PC-9 (cell line): ENCODE measurements at regions not wholly inside any gene's neighbourhood (a gene's known extent, or its start where the extent isn't known, plus 50 kb on each side); places are given as distances from the start of the nearest gene placed in this dataset.

ENCODE experiments used
- BruUV-seq: library from RNA; stranded (reverse); fragments of 400-500 nt; replicated peaks from 2 replicates; lab custom pipeline; 2021; lab: Mats Ljungman, UMichigan
- CTCF ChIA-PET: fragments of 300-600 bp; sonication (Branson Sonifier 250); formaldehyde crosslinking; loops from one replicate; lab custom pipeline; 2022; ENCODE audit warnings: antibody characterized with exemption; lab: Charles Lee
- POLR2A ChIA-PET: fragments of 300-600 bp; sonication (Branson Sonifier 250); formaldehyde crosslinking; loops from one replicate; lab custom pipeline; 2022; ENCODE audit warnings: antibody characterized with exemption; ENCODE audit not compliant: unreplicated experiment; lab: Charles Lee
- DNase-seq, 2 experiments: peaks; one replicate each; pipeline versions ENCODE4 v3.0.0 to v3.0.0-alpha.2; 2015 to 2022; ENCODE audit warnings: mixed read lengths in 1 of 2
- H2AFZ ChIP-seq: fragments of 200-600 bp; sonication (generic); 2 replicates; pipeline ENCODE4 v1.8.1; 2017; ENCODE audit warnings: antibody characterized with exemption
- H3F3A ChIP-seq: fragments of 200-600 bp; sonication (generic); 2 replicates; pipeline ENCODE4 v1.8.1; 2017; ENCODE audit warnings: antibody characterized with exemption, mild to moderate bottlenecking, low read depth; ENCODE audit not compliant: insufficient read depth
- H3K27ac ChIP-seq: fragments of 200-600 bp; sonication (generic); 2 replicates; pipeline ENCODE4 v1.6.1; 2016; ENCODE audit warnings: mixed run types
- H3K27me3 ChIP-seq: fragments of 200-600 bp; sonication (generic); 2 replicates; pipeline ENCODE4 v1.6.1; 2016; ENCODE audit warnings: low read depth, mixed run types; ENCODE audit not compliant: insufficient read depth
- H3K36me3 ChIP-seq: fragments of 200-600 bp; sonication (generic); 2 replicates; pipeline ENCODE4 v1.6.1; 2016; ENCODE audit warnings: low read depth, mixed run types
- H3K4me1 ChIP-seq: fragments of 200-600 bp; sonication (generic); replicated peaks from 2 replicates; pipeline ENCODE4 v1.6.1; 2016; ENCODE audit warnings: mixed run types; ENCODE audit not compliant: insufficient read depth
- H3K4me2 ChIP-seq: fragments of 200-600 bp; sonication (generic); 2 replicates; pipeline ENCODE4 v1.6.1; 2017; ENCODE audit warnings: mixed run types
- H3K4me3 ChIP-seq: fragments of 200-600 bp; sonication (generic); 2 replicates; pipeline ENCODE4 v1.6.1; 2016; ENCODE audit warnings: mixed run types
- H3K79me2 ChIP-seq: fragments of 200-600 bp; sonication (generic); 2 replicates; pipeline ENCODE4 v1.6.1; 2017; ENCODE audit warnings: low read depth, mixed run types
- H3K9me2 ChIP-seq: fragments of 200-600 bp; sonication (generic); 2 replicates; pipeline ENCODE4 v1.8.1; 2017; ENCODE audit warnings: mild to moderate bottlenecking; ENCODE audit not compliant: insufficient read depth
- H3K9me3 ChIP-seq: fragments of 200-600 bp; sonication (generic); 2 replicates; pipeline ENCODE4 v1.8.1; 2016; ENCODE audit warnings: low read depth; ENCODE audit not compliant: insufficient read depth
- H4K20me1 ChIP-seq: fragments of 200-600 bp; sonication (generic); 2 replicates; pipeline ENCODE4 v1.8.1; 2017; ENCODE audit not compliant: insufficient read depth
- CTCF ChIP-seq: fragments of 200-600 bp; sonication (generic); conservative IDR thresholded peaks from 2 replicates; pipeline ENCODE4 v1.6.1; 2017; ENCODE audit warnings: mixed run types, antibody characterized with exemption, mild to moderate bottlenecking, moderate library complexity
- EZH2 ChIP-seq: fragments of 200-600 bp; sonication (generic); IDR thresholded peaks from 2 replicates; pipeline ENCODE4 v1.8.0; 2017; ENCODE audit warnings: antibody characterized with exemption, low read depth
- intact Hi-C: fragments of 100-400 bp; cut with micrococcal nuclease; formaldehyde crosslinking; loops from one replicate; pipeline ENCODE4 v1.10.0; 2022; ENCODE audit not compliant: unreplicated experiment

GRCh38 chr2:82599021-82599420 lies 1860.1 kb downstream of the SUCLG1 start:
- Histone ChIP-seq H3K9me3 (no peaks in the 10 kb centered on the region), H2AFZ (no peak overlapping the region), H3K9me2 (no peaks in the 10 kb centered on the region), H3K36me3 (no peaks in the 10 kb centered on the region), H3K4me3 (no peak overlapping the region), H3K27me3 (no peaks in the 10 kb centered on the region), H3K4me2 (no peak overlapping the region), H3F3A (no peaks in the 10 kb centered on the region), H4K20me1 (no peaks in the 10 kb centered on the region), H3K27ac (no peak overlapping the region), H3K79me2 (no peaks in the 10 kb centered on the region), H3K4me1 (no peaks in the 10 kb centered on the region)
- CTCF ChIA-PET: no interaction called here
- DNase-seq: no peak
- no TSS peak for BruUV-seq
- POLR2A ChIA-PET: no interaction called here
- intact Hi-C loops: no loop called here
- TF ChIP-seq CTCF (no peak), EZH2 (no peak)

GRCh38 chr2:82596581-82596980 lies 1862.5 kb downstream of the SUCLG1 start:
- H3K27ac ChIP-seq: no peak overlapping the region
- H4K20me1 ChIP-seq: no peaks in the 10 kb centered on the region
- CTCF ChIA-PET: no interaction called here
- DNase-seq: no peak
- no peaks in the 10 kb centered on the region for H3F3A ChIP-seq
- no TSS peak for BruUV-seq
- no peak overlapping the region for H3K4me2 ChIP-seq
- intact Hi-C loops: no loop called here
- H3K4me3 ChIP-seq: no peak overlapping the region
- H3K36me3 ChIP-seq: no peaks in the 10 kb centered on the region
- no peaks in the 10 kb centered on the region for H3K9me3 ChIP-seq
- no peaks in the 10 kb centered on the region for H3K4me1 ChIP-seq
- H3K79me2 ChIP-seq: no peaks in the 10 kb centered on the region
- H3K9me2 ChIP-seq: no peaks in the 10 kb centered on the region
- POLR2A ChIA-PET: no interaction called here
- no peak overlapping the region for H2AFZ ChIP-seq
- no peaks in the 10 kb centered on the region for H3K27me3 ChIP-seq
- TF ChIP-seq CTCF (no peak), EZH2 (no peak)

GRCh38 chr2:82591718-82592117 lies 1867.4 kb downstream of the SUCLG1 start:
- no TSS peak for BruUV-seq
- no peak overlapping the region for H3K4me2 ChIP-seq
- H3K27ac ChIP-seq: no peak overlapping the region
- H3K27me3 ChIP-seq: no peaks in the 10 kb centered on the region
- H3K36me3 ChIP-seq: no peaks in the 10 kb centered on the region
- H3K79me2 ChIP-seq: no peaks in the 10 kb centered on the region
- ChIA-PET POLR2A (no interaction called here), CTCF (no interaction called here)
- no peak for DNase-seq
- H3K4me3 ChIP-seq: no peak overlapping the region
- H2AFZ ChIP-seq: no peak overlapping the region
- H3K4me1 ChIP-seq: no peaks in the 10 kb centered on the region
- H3F3A ChIP-seq: no peaks in the 10 kb centered on the region
- H3K9me2 ChIP-seq: no peaks in the 10 kb centered on the region
- no peaks in the 10 kb centered on the region for H3K9me3 ChIP-seq
- TF ChIP-seq CTCF: no peak
- no peak for TF ChIP-seq EZH2
- no peaks in the 10 kb centered on the region for H4K20me1 ChIP-seq
- intact Hi-C loops: no loop called here
